ENCODE measurements at regions not wholly inside any gene's neighbourhood (a gene's known extent, or its start where the extent isn't known, plus 50 kb on each side); places are given as distances from the start of the nearest gene placed in this dataset.

GRCh38 chr6:151723152-151723551 is 84.3 kb upstream of the ESR1 start:
- TF ChIP-seq CTCF (IDR thresholded peaks at IDR 0.05) (no peak), POLR2A (IDR thresholded peaks at IDR 0.05) (no peak)
